HEK293 (cell line): ENCODE measurements at regions not wholly inside any gene's neighbourhood (a gene's known extent, or its start where the extent isn't known, plus 50 kb on each side); places are given as distances from the start of the nearest gene placed in this dataset.

Source experiments
- CTCF ChIA-PET: fragments of 350-600 bp; formaldehyde crosslinking; extraction: SDS; loops from one replicate; lab custom pipeline; 2021; ENCODE audit warnings: antibody characterized with exemption; lab: Yijun Ruan, JAX
- POLR2A ChIA-PET: fragments of 300-600 bp; formaldehyde crosslinking; extraction: SDS; loops from one replicate; lab custom pipeline; 2020; ENCODE audit warnings: antibody characterized with exemption, inconsistent platforms; lab: Yijun Ruan, JAX
- H3K27ac ChIP-seq: fragments of 200-500 bp; sonication (Bioruptor generic); 2 replicates; pipeline ENCODE4 v1.5.1; 2014; ENCODE audit warnings: low read depth, low read length, control low read depth, inconsistent platforms; ENCODE audit errors: extremely low read depth
- H3K36me3 ChIP-seq, 2 experiments: fragments of 200-500 bp in 1 of 2; sonication (Bioruptor generic) in 1 of 2; 1 replicate in 1 of 2; 2 replicates in 1 of 2; pipeline ENCODE4 v1.5.1; 2014 to 2017; ENCODE audit warnings: inconsistent platforms in 2 of 2, low read length in 2 of 2; ENCODE audit not compliant: control insufficient read depth in 2 of 2, insufficient read depth in 1 of 2
- H3K4me1 ChIP-seq: fragments of 200-500 bp; sonication (Bioruptor generic); 2 replicates; pipeline ENCODE4 v1.5.1; 2014; ENCODE audit warnings: mild to moderate bottlenecking, low read length, inconsistent platforms; ENCODE audit not compliant: control insufficient read depth, insufficient read depth
- H3K4me3 ChIP-seq: 2 replicates; pipeline ENCODE4 v1.5.1; 2011; ENCODE audit warnings: low read depth, mild to moderate bottlenecking, control low read depth, low read length, moderate library complexity
- H3K9me3 ChIP-seq: fragments of 200-500 bp; sonication (Bioruptor generic); 2 replicates; pipeline ENCODE4 v1.5.1; 2014; ENCODE audit warnings: low read depth, low read length, inconsistent platforms; ENCODE audit not compliant: control insufficient read depth, insufficient read depth
- FEZF1 ChIP-seq: fragments of 450-650 bp; formaldehyde crosslinking; IDR thresholded peaks from 2 replicates; pipeline ENCODE4 v1.5.1; 2016; ENCODE audit warnings: missing biosample characterization, missing genetic modification characterization
- HOXC10 ChIP-seq: sonication (generic); formaldehyde crosslinking; IDR thresholded peaks from 2 replicates; pipeline ENCODE4 v1.8.1; 2023; ENCODE audit warnings: mild to moderate bottlenecking, missing genetic modification reagents
- ZFP69B ChIP-seq: fragments of 450-650 bp; formaldehyde crosslinking; IDR thresholded peaks from 2 replicates; pipeline ENCODE4 v1.5.1; 2016; ENCODE audit warnings: missing biosample characterization, missing genetic modification characterization
- ZNF280D ChIP-seq: fragments of 450-650 bp; formaldehyde crosslinking; IDR thresholded peaks from 2 replicates; pipeline ENCODE4 v1.5.1; 2016; ENCODE audit warnings: missing biosample characterization, missing genetic modification characterization
- ZNF362 ChIP-seq: fragments of 450-650 bp; formaldehyde crosslinking; IDR thresholded peaks from 2 replicates; pipeline ENCODE4 v1.5.1; 2016; ENCODE audit warnings: missing biosample characterization, missing genetic modification characterization
- ZNF514 ChIP-seq: fragments of 450-650 bp; formaldehyde crosslinking; IDR thresholded peaks from 2 replicates; pipeline ENCODE4 v1.5.1; 2016; ENCODE audit warnings: missing biosample characterization, missing genetic modification characterization
- ZNF518A ChIP-seq: fragments of 450-650 bp; formaldehyde crosslinking; conservative IDR thresholded peaks from 2 replicates; pipeline ENCODE4 v1.5.1; 2016; ENCODE audit warnings: low read depth, missing biosample characterization, missing genetic modification characterization

- TF ChIP-seq ZFP69B (tag by site-specific recombination), result no peak
- TF ChIP-seq, all 188 proteins: peak for 0
These were observed 165.8 kb upstream of the SLC24A5 start (continued) for GRCh38 chr15:47955021-47955420.

GRCh38 chr15:47959617-47960413, 161.0 kb upstream of the SLC24A5 start:
- no peaks in the 10 kb centered on the region for H3K9me3 ChIP-seq
- TF ChIP-seq ZNF280D, result no peak
- TF ChIP-seq HOXC10 (CRISPR knock-in tag), result no peak
- no peak for TF ChIP-seq ZNF514
- CTCF ChIA-PET, result interaction anchor here (0.7 to 1.0 kb wide), 2 partner anchors 28 to 135 kb away, joined by 4 read pairs; no protein-coding TSS in a partner anchor

GRCh38 chr15:47961401-47962090, 159.2 kb upstream of the SLC24A5 start:
- H3K4me3 ChIP-seq, result no peak overlapping the region
- POLR2A ChIA-PET, result no interaction called here

More at GRCh38 chr15:47959617-47960413, 161.0 kb upstream of the SLC24A5 start:
- Histone ChIP-seq H3K27ac (no peak overlapping the region), H3K4me1 (no peaks in the 10 kb centered on the region), H3K36me3 (no peaks in the 10 kb centered on the region), H3K4me3 (no peak overlapping the region)
- POLR2A ChIA-PET, result no interaction called here

More at GRCh38 chr15:47961401-47962090, 159.2 kb upstream of the SLC24A5 start:
- Histone ChIP-seq H3K36me3 (no peaks in the 10 kb centered on the region), H3K4me1 (no peaks in the 10 kb centered on the region), H3K27ac (no peak overlapping the region), H3K9me3 (no peaks in the 10 kb centered on the region)
- TF ChIP-seq ZNF518A (no peak), FEZF1 (peak; percentile 15; the same call in 1 of the 2 replicates), ZNF362 (tag by site-specific recombination) (no peak)
- CTCF ChIA-PET, result no interaction called here
